MCF 10A (cell line): ENCODE measurements at regions not wholly inside any gene's neighbourhood (a gene's known extent, or its start where the extent isn't known, plus 50 kb on each side); places are given as distances from the start of the nearest gene placed in this dataset.

Experiments
- BruUV-seq: library from RNA; stranded (reverse); fragments of 400-500 nt; replicated peaks from 2 replicates; lab custom pipeline; 2021; lab: Mats Ljungman, UMichigan
- CTCF ChIA-PET: fragments of 300-600 bp; sonication (Branson Sonifier 250); formaldehyde crosslinking; extraction: SDS; loops from one replicate; lab custom pipeline; 2021; ENCODE audit warnings: antibody characterized with exemption, inconsistent platforms; lab: Yijun Ruan, JAX
- POLR2A ChIA-PET: fragments of 300-600, 350-650 bp; sonication (Branson Sonifier 250); formaldehyde crosslinking; extraction: SDS; loops from one replicate; lab custom pipeline; 2020; ENCODE audit warnings: antibody characterized with exemption, inconsistent platforms; lab: Yijun Ruan, JAX
- DNase-seq: peaks from one replicate; pipeline ENCODE4 v3.0.0-alpha.2; 2018; ENCODE audit not compliant: unreplicated experiment
- H3K27ac Mint-ChIP-seq: one replicate; pipeline ENCODE4 v1.8.0; 2022; ENCODE audit warnings: mild to moderate bottlenecking, low read depth, mixed read lengths; ENCODE audit not compliant: unreplicated experiment
- H3K27me3 Mint-ChIP-seq: one replicate; pipeline ENCODE4 v1.8.0; 2022; ENCODE audit warnings: mixed read lengths; ENCODE audit not compliant: insufficient read depth, unreplicated experiment
- H3K36me3 Mint-ChIP-seq: one replicate; pipeline ENCODE4 v1.8.0; 2022; ENCODE audit warnings: mild to moderate bottlenecking, moderate library complexity, mixed read lengths; ENCODE audit not compliant: insufficient read depth, unreplicated experiment
- H3K4me1 Mint-ChIP-seq: one replicate; pipeline ENCODE4 v1.8.0; 2022; ENCODE audit warnings: mixed read lengths; ENCODE audit not compliant: insufficient read depth, unreplicated experiment
- H3K4me3 Mint-ChIP-seq: one replicate; pipeline ENCODE4 v1.8.0; 2022; ENCODE audit warnings: mild to moderate bottlenecking, moderate library complexity, mixed read lengths; ENCODE audit not compliant: unreplicated experiment
- H3K9me3 Mint-ChIP-seq: one replicate; pipeline ENCODE4 v1.8.0; 2022; ENCODE audit warnings: mixed read lengths; ENCODE audit not compliant: unreplicated experiment
- CTCF ChIP-seq: fragments of 200-600 bp; IDR thresholded peaks from one replicate; pipeline ENCODE4 v1.8.0; 2022; ENCODE audit warnings: antibody characterized with exemption, mild to moderate bottlenecking; ENCODE audit not compliant: unreplicated experiment
- intact Hi-C: fragments of 100-400 bp; cut with micrococcal nuclease; formaldehyde crosslinking; loops from 2 replicates; pipeline ENCODE4 v1.14.1; 2022

- Mint-ChIP-seq H3K27me3 (no peaks in the 10 kb centered on the region), H3K4me3 (no peak overlapping the region), H3K4me1 (peaks cover 10% of the 10 kb centered on the region), H3K36me3 (no peaks in the 10 kb centered on the region), H3K9me3 (no peaks in the 10 kb centered on the region), H3K27ac (no peak overlapping the region)
- CTCF ChIA-PET = interaction anchor here (1.2 to 1.4 kb wide), 2 partner anchors 14 to 21 kb away, joined by 3 read pairs; no protein-coding TSS in a partner anchor
- no TSS peak for BruUV-seq
- DNase-seq = no peak
- TF ChIP-seq CTCF = no peak
- intact Hi-C loops = no loop called here
- POLR2A ChIA-PET = interaction anchor here (0.6 to 1.7 kb wide), 2 partner anchors 14 to 36 kb away, joined by 3 to 6 read pairs; no protein-coding TSS in a partner anchor
These were observed 341.3 kb downstream of the RWDD3 start for GRCh38 chr1:95575291-95575690.

GRCh38 chr1:95578462-95578861, 344.5 kb downstream of the RWDD3 start:
- Mint-ChIP-seq H3K9me3 (no peaks in the 10 kb centered on the region), H3K27me3 (no peaks in the 10 kb centered on the region), H3K4me1 (peaks cover 10% of the 10 kb centered on the region), H3K4me3 (no peak overlapping the region), H3K36me3 (no peaks in the 10 kb centered on the region), H3K27ac (peak overlapping the region; percentile 2)
- intact Hi-C loops = no loop called here
- no TSS peak for BruUV-seq
- ChIA-PET CTCF (no interaction called here), POLR2A (no interaction called here)
- DNase-seq = peak; percentile 65
- no peak for TF ChIP-seq CTCF

- no TSS peak for BruUV-seq
- H3K4me1 Mint-ChIP-seq = peaks cover 17% of the 10 kb centered on the region
- POLR2A ChIA-PET = no interaction called here
- TF ChIP-seq CTCF = no peak
- no peak overlapping the region for H3K27ac Mint-ChIP-seq
- no peaks in the 10 kb centered on the region for H3K27me3 Mint-ChIP-seq
- H3K36me3 Mint-ChIP-seq = no peaks in the 10 kb centered on the region
- CTCF ChIA-PET = interaction anchor here (0.7 kb wide), 1 partner anchor 70 kb away, joined by 4 read pairs; no protein-coding TSS in a partner anchor
- no peak overlapping the region for H3K4me3 Mint-ChIP-seq
- no peak for DNase-seq
- H3K9me3 Mint-ChIP-seq = no peaks in the 10 kb centered on the region
- intact Hi-C loops = no loop called here
These were observed 348.2 kb downstream of the RWDD3 start for GRCh38 chr1:95582191-95582590.

- intact Hi-C loops = no loop called here
- H3K9me3 Mint-ChIP-seq = no peaks in the 10 kb centered on the region
- DNase-seq = no peak
- BruUV-seq = no TSS peak
- CTCF ChIA-PET = no interaction called here
- no peak overlapping the region for H3K27ac Mint-ChIP-seq
- TF ChIP-seq CTCF = no peak
- H3K4me3 Mint-ChIP-seq = no peak overlapping the region
- POLR2A ChIA-PET = no interaction called here
- no peaks in the 10 kb centered on the region for H3K36me3 Mint-ChIP-seq
- no peaks in the 10 kb centered on the region for H3K27me3 Mint-ChIP-seq
- peaks cover 17% of the 10 kb centered on the region for H3K4me1 Mint-ChIP-seq
These were observed 348.7 kb downstream of the RWDD3 start for GRCh38 chr1:95582746-95583145.
